GM18517 (cell line): ENCODE measurements at regions not wholly inside any gene's neighbourhood (a gene's known extent, or its start where the extent isn't known, plus 50 kb on each side); places are given as distances from the start of the nearest gene placed in this dataset.
"Not testable (repeated sequence)": the region's sequence is repeated elsewhere in the genome, so short reads cannot be mapped to it uniquely, and the experiment has no call there.

Experiments
- ATAC-seq: cut with Tn5 transposase; IDR thresholded peaks from one replicate; pipeline ENCODE4 v1.9.1; 2021; ENCODE audit warnings: mild to moderate bottlenecking, moderate library complexity; ENCODE audit not compliant: unreplicated experiment

DNA sequence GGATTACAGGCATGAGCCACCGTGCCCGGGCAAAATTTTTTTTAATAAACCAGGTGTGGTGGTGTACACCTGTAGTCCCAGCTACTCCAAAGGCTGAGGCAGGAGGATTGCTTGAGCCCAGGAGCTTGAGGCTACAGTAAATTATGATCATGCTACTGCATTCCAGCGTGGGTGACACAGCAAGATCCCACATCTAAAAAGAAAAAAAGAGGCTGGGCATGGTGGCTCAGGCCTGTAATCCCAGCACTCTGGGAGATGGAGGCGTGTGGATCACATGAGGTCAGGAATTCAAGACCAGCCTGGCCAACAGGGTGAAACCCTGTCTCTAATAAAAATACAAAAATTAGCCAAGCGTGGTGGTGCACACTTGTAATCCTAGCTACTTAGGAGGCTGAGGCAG is 125.6 kb downstream of the ZNF281 start:
- ATAC-seq = not testable (repeated sequence)

DNA sequence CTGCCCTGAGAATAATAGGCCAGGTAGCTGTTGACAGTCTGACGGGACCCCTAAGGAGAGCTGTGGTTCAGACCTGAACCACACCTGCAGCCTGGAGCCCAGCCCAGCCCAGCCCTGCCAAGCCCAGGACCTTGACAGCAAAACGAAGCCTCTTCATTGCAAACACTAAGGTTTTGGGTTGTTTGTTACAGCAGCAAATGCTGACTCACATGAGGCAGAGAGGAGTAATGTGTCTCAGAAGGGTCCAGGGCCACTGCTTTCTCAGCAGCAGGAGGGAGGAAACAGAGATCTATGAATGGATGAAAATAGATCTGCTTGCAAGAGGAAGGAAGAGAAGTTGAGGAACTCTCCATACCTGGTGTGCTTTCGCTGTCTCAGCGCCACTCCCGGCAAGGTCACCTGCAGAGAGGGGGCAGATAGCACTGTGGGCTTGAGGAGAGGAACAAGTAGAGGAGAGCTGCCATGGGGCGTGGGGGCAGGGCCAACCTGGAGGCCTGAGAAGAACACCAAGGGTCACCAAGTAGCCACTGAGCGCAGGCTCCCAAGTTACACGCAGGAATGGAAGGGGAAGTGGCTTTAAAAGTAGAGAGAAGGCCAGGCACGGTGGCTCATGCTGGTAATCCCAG is 127.2 kb downstream of the ZNF281 start:
- ATAC-seq = no peak

DNA sequence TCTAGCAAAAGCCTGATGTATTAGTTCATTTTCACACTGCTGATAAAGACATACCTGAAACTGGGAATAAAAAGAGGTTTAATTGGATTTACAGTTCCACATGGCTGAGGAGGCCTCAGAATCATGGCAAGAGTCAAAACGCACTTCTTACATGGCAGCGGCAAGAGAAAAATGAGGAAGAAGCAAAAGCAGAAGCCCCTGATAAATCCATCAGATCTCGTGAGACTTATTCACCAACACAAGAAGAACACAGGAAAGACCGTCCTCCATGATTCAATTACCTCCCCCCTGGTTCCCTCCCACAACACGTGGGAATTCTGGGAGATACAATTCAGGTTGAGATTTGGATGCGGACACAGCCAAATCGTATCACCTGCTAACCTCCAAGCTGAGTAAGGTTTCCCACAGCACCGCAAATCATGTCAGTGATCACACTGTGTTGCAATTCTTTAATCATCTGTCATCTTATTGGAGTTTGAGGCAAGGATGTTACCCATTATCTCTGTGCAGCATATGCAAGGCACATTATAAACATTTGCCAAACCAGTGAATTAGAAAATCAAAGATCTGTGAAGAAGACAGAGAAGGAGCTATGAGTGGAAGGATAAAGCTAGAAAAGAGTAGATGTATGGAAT is 128.5 kb downstream of the ZNF281 start:
- no peak for ATAC-seq

DNA sequence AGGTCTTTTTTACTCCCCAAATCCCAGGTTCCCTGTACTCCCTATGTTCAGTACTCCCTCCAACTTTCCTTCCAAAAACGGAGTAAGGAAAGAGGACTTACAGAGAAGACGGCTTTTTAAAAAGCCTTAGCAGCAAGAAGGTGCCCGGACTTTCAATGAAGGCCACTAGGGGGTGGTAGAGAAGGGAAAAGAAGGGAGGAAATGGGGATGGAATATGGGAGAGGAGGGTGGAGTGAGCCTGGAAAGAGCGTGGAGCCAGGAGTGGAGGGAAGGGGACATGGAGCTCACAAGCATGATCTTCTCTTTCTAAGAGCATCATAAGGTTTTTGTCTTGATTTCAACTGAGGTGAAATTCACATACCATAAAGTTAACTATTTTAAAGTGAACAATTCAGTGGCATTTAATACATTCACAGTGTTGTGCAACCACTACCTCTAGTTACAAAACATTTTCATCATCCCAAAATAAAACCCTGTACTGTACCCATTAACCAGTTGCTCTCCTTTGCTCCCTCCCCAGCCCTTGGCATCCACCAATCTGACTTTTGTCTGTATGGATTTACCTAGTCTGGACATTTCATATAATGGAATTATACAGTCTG is 129.9 kb downstream of the ZNF281 start:
- ATAC-seq = no peak

DNA sequence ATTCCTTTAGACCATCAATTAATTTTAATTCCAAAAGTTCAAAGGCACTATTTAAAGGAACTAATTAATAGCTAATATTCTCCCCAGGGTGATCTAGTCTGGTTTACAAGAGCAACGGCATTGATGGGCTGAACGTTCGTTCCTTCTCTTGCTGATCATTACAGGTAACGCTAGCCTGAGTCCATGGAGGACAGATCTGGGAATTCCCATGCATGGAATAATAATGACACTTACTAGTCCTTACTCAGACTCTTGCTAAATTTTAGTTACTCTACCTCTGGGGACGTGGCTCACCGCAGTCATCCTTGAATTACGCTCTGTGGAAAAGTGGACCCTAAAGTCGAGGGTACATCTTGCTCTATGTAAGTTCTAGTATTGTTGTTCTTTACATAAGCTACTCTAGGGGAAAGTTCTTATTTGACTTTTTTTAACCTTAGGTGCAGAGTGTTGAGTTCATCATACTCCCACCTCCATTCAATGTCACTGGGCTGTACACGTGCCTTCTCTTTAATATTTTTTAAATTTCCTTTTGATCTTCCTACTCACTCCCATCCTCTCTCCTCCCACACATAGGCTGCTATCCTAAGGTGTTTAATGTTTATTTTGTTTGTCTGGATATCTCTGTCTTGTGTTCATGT is 133.9 kb downstream of the ZNF281 start:
- ATAC-seq = no peak

DNA sequence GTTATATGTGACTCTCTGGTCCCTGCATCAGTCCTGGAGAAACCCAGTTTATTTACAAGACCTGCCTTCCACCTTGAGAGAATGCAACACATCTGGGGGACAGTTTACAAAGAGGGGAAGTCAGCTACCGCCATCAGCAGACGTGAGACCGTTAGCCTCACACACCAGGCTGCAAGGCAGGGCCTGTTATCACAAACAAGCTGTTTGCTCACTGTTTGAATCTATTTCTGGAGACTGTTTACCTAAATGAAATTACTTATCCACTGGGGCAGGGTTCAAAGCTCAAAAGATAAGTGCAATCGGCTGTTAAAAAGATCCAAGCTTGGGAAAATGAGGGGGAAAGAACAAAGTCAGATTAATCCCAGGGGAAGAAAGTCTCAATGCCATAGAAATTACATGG is 134.4 kb downstream of the ZNF281 start:
- no peak for ATAC-seq

DNA sequence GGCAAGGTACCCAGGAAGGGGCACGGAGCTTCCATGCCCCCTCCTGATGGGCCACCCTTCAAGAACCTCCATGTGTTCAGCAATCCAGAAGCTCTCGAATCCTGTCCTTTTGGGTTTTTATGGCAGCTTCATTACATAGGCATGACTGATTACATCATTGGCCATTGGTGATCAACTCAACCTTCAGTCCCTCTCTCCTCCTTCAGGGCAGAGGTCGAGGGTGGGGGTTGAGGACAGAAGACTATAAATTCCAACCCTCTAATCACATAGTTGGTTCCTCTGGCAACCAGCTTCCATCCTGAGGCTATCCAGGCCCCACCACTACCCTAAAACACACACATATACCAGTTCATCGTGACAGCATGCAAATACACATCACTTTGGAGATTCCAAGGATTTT is 135.7 kb downstream of the ZNF281 start:
- ATAC-seq = no peak

DNA sequence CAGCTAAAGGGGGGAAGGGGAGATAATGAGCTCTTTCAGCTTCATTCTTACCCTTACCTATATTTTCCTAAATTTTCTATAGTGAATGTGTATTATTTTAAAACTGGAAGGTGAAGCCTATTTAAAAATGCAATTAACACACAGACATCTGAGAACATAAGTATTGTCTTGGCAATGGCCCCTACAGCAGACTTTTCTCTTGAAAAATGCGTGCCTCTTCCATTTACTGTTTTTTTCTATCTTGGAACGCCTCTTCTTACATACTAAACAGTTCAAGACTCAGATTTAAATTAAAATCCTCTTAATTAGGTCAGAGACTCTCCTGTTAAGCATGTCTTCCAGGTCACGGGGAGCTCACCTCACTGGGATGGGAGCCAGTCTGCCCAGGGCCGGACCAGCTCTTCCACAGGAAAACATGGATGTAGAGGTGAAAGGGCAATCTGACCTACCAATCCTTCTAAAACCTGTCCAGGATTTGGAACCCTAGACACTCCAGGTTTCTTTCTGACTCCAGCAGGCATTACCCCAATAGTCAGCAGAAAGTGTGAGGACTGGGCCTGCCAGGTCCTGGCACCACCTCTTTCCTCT is 137.3 kb downstream of the ZNF281 start:
- ATAC-seq = no peak

DNA sequence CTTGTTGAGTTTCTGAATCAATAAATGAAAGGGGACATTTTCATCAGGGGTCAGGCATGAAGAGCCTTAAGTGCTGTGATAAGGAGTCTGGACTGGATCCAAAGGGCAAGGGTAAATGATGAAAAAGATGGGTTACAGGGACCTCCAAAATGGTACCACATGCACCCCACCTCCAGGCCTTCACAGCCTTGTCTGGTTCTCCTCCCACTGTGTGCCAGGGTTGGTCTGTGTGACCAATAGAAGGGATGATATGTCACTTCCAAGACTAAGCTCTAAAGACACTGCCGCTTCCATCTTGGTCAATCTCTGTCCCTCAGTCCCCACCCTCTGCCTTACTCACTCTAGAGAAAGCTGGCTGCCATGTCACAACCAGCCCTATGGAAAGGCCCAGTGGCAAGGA is 140.6 kb downstream of the ZNF281 start:
- no peak for ATAC-seq

DNA sequence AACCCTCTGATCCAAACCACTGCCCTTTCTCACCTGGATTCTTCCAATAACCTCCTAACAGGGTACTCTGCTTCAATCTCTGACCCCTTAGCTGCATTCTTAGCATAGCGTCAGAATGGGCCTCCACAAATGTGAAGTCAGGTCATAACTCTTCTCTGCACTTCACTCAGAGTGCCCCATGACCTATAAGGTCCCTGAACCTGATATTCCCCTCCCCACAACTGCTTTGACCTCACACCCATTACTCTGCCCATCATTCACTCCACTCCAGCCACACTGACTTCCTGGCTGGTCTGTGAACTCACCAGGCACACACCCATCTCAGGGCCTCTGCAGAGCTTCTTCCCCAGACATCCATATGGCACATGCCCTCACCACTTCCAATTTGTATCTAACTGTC is 141.9 kb downstream of the ZNF281 start:
- no peak for ATAC-seq

DNA sequence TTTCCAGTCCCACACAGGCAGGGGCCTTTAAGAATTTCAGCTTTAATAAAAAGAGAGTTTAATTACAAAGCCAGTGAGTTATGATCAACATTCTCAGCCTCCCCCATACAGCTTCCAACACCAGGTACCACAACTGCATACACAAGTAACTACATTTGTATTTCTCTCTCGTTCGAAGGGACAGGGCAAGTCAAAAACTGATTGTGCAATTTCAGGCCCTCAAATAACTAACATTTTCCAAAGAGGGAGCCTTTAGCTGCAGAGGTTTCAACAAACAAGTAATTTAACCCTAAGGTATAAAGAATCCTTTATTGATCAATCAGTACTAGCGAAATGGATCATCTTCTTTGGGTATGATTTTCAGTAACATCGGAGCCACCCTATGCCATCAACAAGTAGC is 142.4 kb downstream of the ZNF281 start:
- no peak for ATAC-seq

DNA sequence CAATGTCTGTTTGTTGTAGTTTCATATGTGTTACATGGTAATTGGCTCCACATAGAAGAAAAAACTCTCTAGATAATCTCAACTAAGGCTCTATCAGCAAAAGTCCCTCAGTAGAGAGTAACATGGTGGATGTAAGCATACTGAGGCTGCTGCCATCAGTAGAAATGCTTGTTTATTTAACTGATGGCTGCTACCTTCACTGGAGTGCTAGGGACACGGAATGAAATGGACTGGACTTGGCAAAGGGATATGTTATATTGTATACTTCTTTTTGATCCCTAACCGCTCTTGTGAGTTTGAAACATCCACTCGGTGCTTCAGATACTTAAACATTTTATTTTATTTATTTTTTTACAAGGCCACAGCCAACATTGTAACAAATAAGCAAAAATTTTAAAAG is 143.0 kb downstream of the ZNF281 start:
- ATAC-seq = no peak

DNA sequence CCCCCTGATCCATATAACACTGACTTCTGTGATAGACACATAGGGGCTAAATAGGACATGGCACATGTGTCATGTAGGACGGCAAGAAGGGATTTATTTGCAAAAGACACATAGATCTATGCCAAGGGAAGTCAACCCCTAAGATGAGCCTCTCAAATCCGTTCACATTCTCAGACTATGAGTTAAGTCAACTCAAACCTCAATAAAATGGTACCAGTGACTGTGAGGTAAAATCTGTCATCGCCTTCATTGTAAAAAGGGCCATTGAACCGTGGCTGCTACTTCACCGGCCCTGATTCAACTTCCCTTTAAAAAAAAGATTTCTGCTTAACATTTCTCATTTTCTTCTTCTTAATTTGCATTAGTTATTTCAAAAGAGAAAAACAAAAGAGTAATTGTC is 144.0 kb downstream of the ZNF281 start:
- no peak for ATAC-seq

DNA sequence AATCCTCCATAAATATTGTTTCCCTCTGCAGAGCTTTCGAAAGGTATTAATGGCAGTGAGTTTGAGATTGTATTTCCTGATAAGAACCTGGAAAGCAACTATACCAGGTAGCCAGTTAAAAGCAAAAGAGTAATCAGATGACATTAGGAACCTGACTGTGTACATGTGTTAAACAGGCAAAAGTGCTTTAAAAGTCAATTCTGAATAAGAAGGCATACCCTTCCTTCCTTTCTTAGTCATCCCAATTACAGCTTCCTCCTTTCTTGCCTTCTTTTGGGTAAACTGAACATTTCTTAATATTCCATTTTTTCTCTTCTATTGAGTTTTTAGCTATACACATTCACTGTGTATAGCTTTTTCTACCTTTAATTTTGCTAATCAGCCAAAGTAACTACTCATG is 144.7 kb downstream of the ZNF281 start:
- ATAC-seq = no peak

DNA sequence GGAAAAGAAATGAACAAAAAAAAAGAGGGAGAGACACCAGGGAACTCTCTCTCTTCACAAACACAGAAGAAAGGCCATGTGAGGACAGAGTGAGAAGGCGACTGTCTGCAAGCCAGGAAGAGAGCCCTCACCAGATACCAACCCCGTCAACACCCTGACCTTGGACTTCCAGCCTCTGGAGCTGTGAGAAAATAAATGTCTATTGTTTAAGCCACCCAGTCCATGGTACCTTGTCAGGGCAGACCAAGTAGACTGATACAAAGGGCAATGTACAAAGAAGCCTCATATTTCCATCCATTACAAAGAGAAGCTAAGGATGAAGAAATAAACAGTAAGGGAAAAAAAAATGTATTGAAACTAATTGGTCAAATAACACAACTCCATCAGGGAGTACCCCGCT is 146.6 kb downstream of the ZNF281 start:
- no peak for ATAC-seq

DNA sequence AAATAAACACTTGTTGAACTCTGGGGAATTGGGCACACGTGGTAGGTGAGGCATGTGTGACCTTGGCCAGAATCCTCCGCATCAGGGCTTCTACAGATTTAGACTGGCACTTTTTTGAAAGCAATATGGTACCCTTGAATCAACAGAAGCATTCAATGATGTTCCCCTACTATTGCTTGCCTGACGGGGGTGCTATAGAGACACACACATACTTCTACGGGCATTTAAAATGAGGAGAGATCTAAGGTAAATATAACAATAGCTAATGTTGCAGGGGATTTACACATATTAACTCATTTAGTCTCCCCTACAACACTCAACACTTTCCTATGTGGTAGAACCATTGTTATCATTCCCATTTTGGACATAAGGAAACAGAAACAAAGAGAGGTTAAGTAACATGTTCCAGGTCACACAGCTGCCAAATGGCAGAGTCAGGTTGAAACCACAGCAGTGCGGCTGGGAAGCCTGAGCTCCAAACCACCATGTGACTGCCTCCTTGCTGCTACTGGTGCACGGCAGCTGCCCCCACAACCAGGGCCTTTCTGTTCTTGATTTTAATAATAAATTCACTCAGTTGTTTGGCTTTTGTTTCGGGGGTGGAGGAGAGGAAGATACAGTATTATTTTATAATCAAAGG is 147.4 kb downstream of the ZNF281 start:
- peak; percentile 80 for ATAC-seq

DNA sequence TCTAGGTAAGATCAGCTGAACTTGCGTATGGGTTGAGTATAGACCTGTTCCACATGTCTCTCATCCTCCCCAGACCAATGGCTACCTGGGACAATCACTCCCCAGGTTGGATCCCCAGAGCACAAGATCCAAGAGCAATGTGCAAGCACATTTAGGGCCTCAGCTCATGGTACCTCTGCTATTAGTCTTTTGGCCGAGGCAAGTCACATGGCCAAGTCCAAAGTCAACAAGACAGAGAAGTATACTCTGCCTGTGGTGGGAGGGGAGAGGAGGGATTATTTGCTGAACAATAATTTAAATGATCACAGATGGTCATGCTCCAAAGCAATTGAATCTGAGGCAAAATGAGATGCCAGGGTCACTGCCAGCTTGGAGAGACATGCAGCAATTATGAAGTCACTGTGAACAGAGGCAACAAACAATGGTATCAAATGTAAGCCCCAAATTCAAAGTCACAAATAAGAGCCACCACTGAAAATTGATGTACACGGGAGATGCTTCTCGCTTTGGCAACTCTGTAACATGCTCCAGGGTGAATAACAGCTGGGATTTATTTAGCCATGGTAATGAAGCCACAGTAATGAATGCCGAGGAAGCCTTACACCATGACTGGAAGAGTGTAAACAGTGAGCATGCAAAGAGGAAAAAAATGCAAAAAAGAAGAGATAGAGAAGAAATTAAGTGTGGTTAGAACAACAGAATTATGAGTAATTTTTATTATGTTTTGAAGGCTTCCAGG is 149.1 kb downstream of the ZNF281 start:
- no peak for ATAC-seq

DNA sequence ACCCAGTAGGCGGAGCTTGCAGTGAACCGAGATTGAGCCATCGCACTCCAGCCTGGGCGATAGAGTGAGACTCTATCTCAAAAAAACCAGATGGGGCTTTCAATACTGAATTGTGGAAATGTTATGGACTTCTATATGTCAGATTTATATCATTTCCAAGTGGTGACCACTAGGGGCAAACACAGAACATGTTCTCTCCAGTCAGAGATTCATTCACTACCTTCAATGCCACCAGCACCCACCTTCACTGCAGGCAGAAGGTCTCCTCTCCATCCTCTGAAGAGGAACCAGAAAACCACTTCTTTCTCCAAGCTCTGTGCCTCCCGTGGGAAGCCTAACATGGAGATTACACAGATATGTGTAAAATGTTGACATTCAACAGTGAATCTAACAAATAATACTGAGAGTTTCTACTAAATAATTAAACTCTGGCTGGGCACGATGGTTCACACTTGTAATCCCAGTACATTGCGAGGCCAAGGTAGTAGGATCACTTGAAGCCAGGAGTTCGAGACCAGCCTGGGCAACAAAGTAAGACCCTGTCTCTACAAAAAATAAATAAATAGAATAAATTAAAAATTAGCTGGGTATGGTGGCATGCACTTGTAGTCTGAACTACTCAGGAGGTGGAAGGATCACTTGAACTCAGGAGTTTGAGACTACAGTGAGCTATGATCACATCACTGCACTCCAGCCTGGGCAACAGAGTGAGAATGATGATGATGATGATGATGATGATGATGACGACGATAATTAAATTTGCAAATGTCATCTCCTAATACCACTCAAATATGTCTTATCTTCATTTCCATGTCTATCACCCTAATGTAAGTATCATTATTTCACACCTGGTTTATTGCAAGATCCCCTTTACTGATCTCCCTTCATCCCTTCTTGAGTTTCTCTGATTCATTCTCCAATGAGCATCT is 151.1 kb downstream of the ZNF281 start:
- peak; percentile 55 for ATAC-seq

DNA sequence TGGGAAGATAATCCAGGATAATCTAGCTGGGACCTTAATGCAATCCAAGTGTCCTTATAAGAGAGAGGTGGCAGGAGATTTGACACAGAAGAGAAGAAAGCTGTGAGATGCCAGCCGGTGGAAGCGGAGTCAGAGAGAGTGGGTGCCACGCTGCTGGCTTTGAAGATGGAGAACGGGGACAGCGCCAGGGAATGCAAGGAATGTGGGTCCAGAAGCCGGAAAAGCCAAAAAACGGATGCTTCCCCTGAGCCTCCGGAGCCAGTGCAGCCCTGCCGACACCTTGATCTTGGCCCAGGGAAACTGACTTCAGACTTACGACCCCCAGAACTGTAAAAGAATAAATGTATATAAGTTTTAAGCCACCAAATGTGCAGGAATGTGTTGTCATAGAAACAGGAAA is 152.6 kb downstream of the ZNF281 start:
- ATAC-seq = no peak

DNA sequence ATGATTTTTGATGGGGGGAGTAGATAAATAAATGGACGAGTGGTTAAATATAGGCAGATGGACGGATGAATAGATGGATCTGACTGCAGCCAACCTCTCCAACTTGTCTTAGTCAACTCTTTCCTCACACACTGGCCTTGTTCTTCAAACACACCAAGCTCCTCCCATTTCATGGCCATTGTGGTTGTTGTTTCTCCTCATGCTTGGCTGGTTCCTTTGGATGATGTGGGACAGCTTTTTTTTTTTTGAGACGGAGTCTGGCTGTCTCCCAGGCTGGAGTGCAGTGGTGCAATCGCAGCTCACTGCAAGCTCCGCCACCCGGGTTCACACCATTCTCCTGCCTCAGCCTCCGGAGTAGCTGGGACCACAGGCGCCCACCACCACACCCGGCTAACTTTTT is 155.2 kb downstream of the ZNF281 start:
- not testable (repeated sequence) for ATAC-seq
